ENCODE measurements at regions not wholly inside any gene's neighbourhood (a gene's known extent, or its start where the extent isn't known, plus 50 kb on each side); places are given as distances from the start of the nearest gene placed in this dataset.
"Not testable (repeated sequence)": the region's sequence is repeated elsewhere in the genome, so short reads cannot be mapped to it uniquely, and the experiment has no call there.

- Mint-ChIP-seq H3K27me3 (no peaks in the 10 kb centered on the region), H3K4me3 (peak overlapping the region in 1 of 2 donors; percentile 12), H3K27ac (peak overlapping the region in 1 of 2 donors; percentile 72), H3K9me3 (peaks cover 0 to 6% of the 10 kb centered on the region in 2 donors), H3K4me1 (peaks cover 22% of the 10 kb centered on the region)
- no peak for ATAC-seq
- DNase-seq, result no peak
Observed at GRCh38 chr10:43845121-43845520, 196.4 kb upstream of the ZNF32 start.

- Mint-ChIP-seq H3K27ac (no peak overlapping the region), H3K4me3 (no peak overlapping the region), H3K4me1 (peaks cover 22% of the 10 kb centered on the region), H3K27me3 (no peaks in the 10 kb centered on the region), H3K9me3 (peaks cover 0 to 6% of the 10 kb centered on the region in 2 donors)
- ATAC-seq (no peak), DNase-seq (no peak)
Observed at GRCh38 chr10:43844221-43844620, 195.5 kb upstream of the ZNF32 start.

GRCh38 chr10:43843321-43844101 lies 194.8 kb upstream of the ZNF32 start:
- H3K4me1 Mint-ChIP-seq, result peaks cover 22% of the 10 kb centered on the region
- no peak overlapping the region for H3K4me3 Mint-ChIP-seq
- DNase-seq (no peak), ATAC-seq (peak; percentile 32)
- H3K27me3 Mint-ChIP-seq, result no peaks in the 10 kb centered on the region
- peak overlapping the region in 1 of 2 donors; percentile 61 for H3K27ac Mint-ChIP-seq
- H3K9me3 Mint-ChIP-seq, result peaks cover 0 to 6% of the 10 kb centered on the region in 2 donors

GRCh38 chr10:43842496-43842895 lies 193.8 kb upstream of the ZNF32 start:
- Mint-ChIP-seq H3K9me3 (no peaks in the 10 kb centered on the region), H3K27ac (peak overlapping the region in 1 of 2 donors; percentile 10)

GRCh38 chr10:43842072-43842471 lies 193.4 kb upstream of the ZNF32 start:
- Mint-ChIP-seq H3K4me1 (peaks cover 21% of the 10 kb centered on the region), H3K27ac (peak overlapping the region in 1 of 2 donors; percentile 10), H3K27me3 (no peaks in the 10 kb centered on the region), H3K4me3 (no peak overlapping the region), H3K9me3 (no peaks in the 10 kb centered on the region)
- DNase-seq (no peak), ATAC-seq (no peak)

More at GRCh38 chr10:43842496-43842895, 193.8 kb upstream of the ZNF32 start:
- no peak overlapping the region for H3K4me3 Mint-ChIP-seq
- H3K27me3 Mint-ChIP-seq, result no peaks in the 10 kb centered on the region
- no peak for DNase-seq
- peaks cover 22% of the 10 kb centered on the region for H3K4me1 Mint-ChIP-seq
- no peak for ATAC-seq

- peaks cover 6% of the 10 kb centered on the region for H3K4me1 Mint-ChIP-seq
- DNase-seq (no peak), ATAC-seq (no peak)
- peaks cover 4 to 8% of the 10 kb centered on the region in 2 donors for H3K9me3 Mint-ChIP-seq
- no peak overlapping the region for H3K27ac Mint-ChIP-seq
- no peak overlapping the region for H3K4me3 Mint-ChIP-seq
- H3K27me3 Mint-ChIP-seq, result no peaks in the 10 kb centered on the region
Observed at GRCh38 chr10:43839973-43840372, 191.3 kb upstream of the ZNF32 start.

GRCh38 chr10:43834751-43835150 lies 186.1 kb upstream of the ZNF32 start:
- H3K27me3 Mint-ChIP-seq, H3K4me3 Mint-ChIP-seq, H3K27ac Mint-ChIP-seq, ATAC-seq, H3K4me1 Mint-ChIP-seq, DNase-seq: not testable (repeated sequence)
- peaks cover 13 to 25% of the 10 kb centered on the region in 2 donors for H3K9me3 Mint-ChIP-seq

- ATAC-seq (no peak), DNase-seq (no peak)
- Mint-ChIP-seq H3K4me1 (peaks cover 2% of the 10 kb centered on the region), H3K9me3 (peaks cover 0 to 8% of the 10 kb centered on the region in 2 donors), H3K27me3 (no peaks in the 10 kb centered on the region), H3K4me3 (no peak overlapping the region), H3K27ac (no peak overlapping the region)
Observed at GRCh38 chr10:43827853-43828252, 179.2 kb upstream of the ZNF32 start.

- H3K27me3 Mint-ChIP-seq, result no peaks in the 10 kb centered on the region
- H3K27ac Mint-ChIP-seq, result no peak overlapping the region
- H3K4me3 Mint-ChIP-seq, result no peak overlapping the region
- H3K4me1 Mint-ChIP-seq, result peaks cover 18% of the 10 kb centered on the region
- DNase-seq, result no peak
- peak; percentile 36 for ATAC-seq
- H3K9me3 Mint-ChIP-seq, result peaks cover 0 to 8% of the 10 kb centered on the region in 2 donors
Observed at GRCh38 chr10:43825984-43826383, 177.3 kb upstream of the ZNF32 start.

- H3K4me3 Mint-ChIP-seq, result no peak overlapping the region
- H3K9me3 Mint-ChIP-seq, result peaks cover 0 to 8% of the 10 kb centered on the region in 2 donors
- H3K27ac Mint-ChIP-seq, result no peak overlapping the region
- no peaks in the 10 kb centered on the region for H3K27me3 Mint-ChIP-seq
- ATAC-seq (peak; percentile 8), DNase-seq (no peak)
- peaks cover 18% of the 10 kb centered on the region for H3K4me1 Mint-ChIP-seq
Observed at GRCh38 chr10:43825421-43825820, 176.7 kb upstream of the ZNF32 start.

GRCh38 chr10:43824934-43825333 lies 176.3 kb upstream of the ZNF32 start:
- Mint-ChIP-seq H3K4me1 (peaks cover 18% of the 10 kb centered on the region), H3K4me3 (no peak overlapping the region), H3K27me3 (no peaks in the 10 kb centered on the region), H3K27ac (no peak overlapping the region), H3K9me3 (peaks cover 0 to 8% of the 10 kb centered on the region in 2 donors)
- ATAC-seq, result no peak
- DNase-seq, result no peak

- Mint-ChIP-seq H3K4me1 (peaks cover 28% of the 10 kb centered on the region), H3K4me3 (no peak overlapping the region), H3K9me3 (peaks cover 0 to 2% of the 10 kb centered on the region in 2 donors), H3K27ac (peak overlapping the region in 1 of 2 donors; percentile 58), H3K27me3 (no peaks in the 10 kb centered on the region)
- ATAC-seq (no peak), DNase-seq (no peak)
Observed at GRCh38 chr10:43822631-43823580, 174.2 kb upstream of the ZNF32 start.

- DNase-seq (no peak), ATAC-seq (no peak)
- Mint-ChIP-seq H3K4me3 (no peak overlapping the region), H3K9me3 (no peaks in the 10 kb centered on the region), H3K27me3 (no peaks in the 10 kb centered on the region), H3K27ac (no peak overlapping the region), H3K4me1 (peaks cover 46% of the 10 kb centered on the region)
Observed at GRCh38 chr10:43821103-43821502, 172.4 kb upstream of the ZNF32 start.

GRCh38 chr10:43820663-43821062 lies 172.0 kb upstream of the ZNF32 start:
- peaks cover 51% of the 10 kb centered on the region for H3K4me1 Mint-ChIP-seq
- H3K9me3 Mint-ChIP-seq, result no peaks in the 10 kb centered on the region
- no peak overlapping the region for H3K4me3 Mint-ChIP-seq
- ATAC-seq (no peak), DNase-seq (no peak)
- H3K27me3 Mint-ChIP-seq, result no peaks in the 10 kb centered on the region
- no peak overlapping the region for H3K27ac Mint-ChIP-seq

GRCh38 chr10:43819464-43820230 lies 171.0 kb upstream of the ZNF32 start:
- Mint-ChIP-seq H3K27ac (no peak overlapping the region), H3K4me3 (no peak overlapping the region), H3K9me3 (no peaks in the 10 kb centered on the region), H3K27me3 (no peaks in the 10 kb centered on the region), H3K4me1 (peaks cover 60% of the 10 kb centered on the region)
- ATAC-seq (no peak), DNase-seq (no peak)
